ENCODE measurements at regions not wholly inside any gene's neighbourhood (a gene's known extent, or its start where the extent isn't known, plus 50 kb on each side); places are given as distances from the start of the nearest gene placed in this dataset.

- TF ChIP-seq PTBP1 (IDR thresholded peaks at IDR 0.05; ENCODE audit: low read depth, low read length) = no peak
- Histone ChIP-seq H3K27ac (ENCODE audit: extremely low read depth, low read depth, low read length) (no peak overlapping the region), H3K27me3 (ENCODE audit: control insufficient read depth in 2 of 2, insufficient read depth in 2 of 2, low read length in 2 of 2) (peaks cover 0 to 14% of the 10 kb centered on the region in 2 experiments; a peak in 3 of 5 replicates), H3K9ac (ENCODE audit: insufficient read depth in 1 of 2, low read depth in 2 of 2, low read length in 2 of 2) (no peak overlapping the region), H3K4me2 (ENCODE audit: insufficient read depth, low read length) (no peak overlapping the region), H2AFZ (ENCODE audit: low read depth, low read length) (no peak overlapping the region), H3K9me3 (replicated peaks; ENCODE audit: control insufficient read depth, insufficient read depth, low read depth, low read length) (no peaks in the 10 kb centered on the region), H4K20me1 (replicated peaks; ENCODE audit: control insufficient read depth, insufficient read depth, low read length) (no peaks in the 10 kb centered on the region; the same call in 1 of the 2 replicates), H3K9me1 (ENCODE audit: control insufficient read depth, insufficient read depth, low read length) (no peaks in the 10 kb centered on the region), H3K4me3 (no peak overlapping the region), H3K4me1 (replicated peaks in 1 of 2; ENCODE audit: control insufficient read depth in 2 of 2, insufficient read depth in 2 of 2, low read length in 2 of 2) (no peaks in the 10 kb centered on the region), H3K79me2 (ENCODE audit: control insufficient read depth, insufficient read depth, low read length) (no peaks in the 10 kb centered on the region), H3K36me3 (ENCODE audit: control insufficient read depth, insufficient read depth, low read length) (no peaks in the 10 kb centered on the region)
- ChIA-PET POLR2A (interaction anchor here (0.7 to 1.4 kb wide), 2 partner anchors 10 to 12 kb away, joined by 4 to 5 read pairs; no protein-coding TSS in a partner anchor), CTCF (ENCODE audit: low intra/inter-chr PET ratio) (no interaction called here)
- intact Hi-C loops (cut with micrococcal nuclease) = no loop called here
- FAIRE-seq (no peak), DNase-seq (ENCODE audit: extremely low read depth in 1 of 4, low spot score in 3 of 4) (no peak), ATAC-seq (no peak)
- WGBS (ENCODE audit: insufficient coverage, low coverage, missing lambda C conversion rate) = 1% methylated on average over 10 of the region's 11 CpGs
- in situ Hi-C loops (cut with MboI) = no loop called here
- BruUV-seq (replicated peaks) = no TSS peak
These were observed 178.0 kb upstream of the BMPER start for GRCh38 chr7:33727315-33727714.

DNA sequence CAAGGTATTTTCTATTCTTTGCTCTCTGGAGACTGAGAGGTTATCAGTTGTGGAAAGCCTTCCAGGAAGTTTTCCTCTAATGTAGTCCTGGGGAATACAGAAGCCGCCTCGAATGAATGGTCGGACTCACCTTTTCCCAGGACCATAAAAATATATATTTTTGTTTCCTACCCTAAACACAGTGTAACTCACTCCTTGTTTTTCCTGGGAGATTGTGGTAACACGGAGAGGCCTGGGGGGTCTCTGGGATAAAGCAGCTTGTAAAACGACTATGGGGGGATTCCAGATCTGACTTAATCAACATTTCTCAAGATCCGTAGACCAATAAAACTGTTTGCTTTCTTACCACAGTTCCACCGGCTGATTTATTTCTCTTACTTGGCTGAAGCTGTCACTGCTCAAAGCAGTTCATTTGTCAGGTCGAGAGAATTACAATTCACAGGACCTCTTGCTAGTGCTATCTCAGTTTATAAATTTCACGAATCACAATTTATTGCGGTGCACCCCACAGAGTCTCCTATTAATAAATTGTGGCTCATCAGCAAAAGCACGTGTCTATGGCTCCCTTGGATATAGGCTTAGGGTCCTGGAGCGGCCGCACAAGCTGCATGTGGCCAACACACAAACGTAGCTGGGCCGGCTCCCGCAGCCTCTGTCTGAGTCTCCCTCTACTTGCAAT, 176.3 kb upstream of the BMPER start:
- H3K27me3 ChIP-seq (ENCODE audit: control insufficient read depth in 2 of 2, insufficient read depth in 2 of 2, low read length in 2 of 2) = peaks cover 0 to 14% of the 10 kb centered on the region in 2 experiments; a peak in 3 of 5 replicates
- DNase-seq (ENCODE audit: extremely low read depth in 1 of 4, low spot score in 3 of 4) = no peak
- no peak for FAIRE-seq
- H3K36me3 ChIP-seq (ENCODE audit: control insufficient read depth, insufficient read depth, low read length) = no peaks in the 10 kb centered on the region
- no TSS peak for BruUV-seq (replicated peaks)
- H3K4me3 ChIP-seq = no peak overlapping the region
- POLR2A ChIA-PET = no interaction called here
- under 1% methylated on average over 16 of the region's 16 CpGs for WGBS (ENCODE audit: insufficient coverage, low coverage, missing lambda C conversion rate)
- H3K9me1 ChIP-seq (ENCODE audit: control insufficient read depth, insufficient read depth, low read length) = no peaks in the 10 kb centered on the region
- no peak overlapping the region for H3K27ac ChIP-seq (ENCODE audit: extremely low read depth, low read depth, low read length)
- no peak overlapping the region for H2AFZ ChIP-seq (ENCODE audit: low read depth, low read length)
- in situ Hi-C loops (cut with MboI) = no loop called here
- no peak overlapping the region for H3K4me2 ChIP-seq (ENCODE audit: insufficient read depth, low read length)
- no peak for ATAC-seq
- no peaks in the 10 kb centered on the region for H3K9me3 ChIP-seq (replicated peaks; ENCODE audit: control insufficient read depth, insufficient read depth, low read depth, low read length)
- H3K79me2 ChIP-seq (ENCODE audit: control insufficient read depth, insufficient read depth, low read length) = no peaks in the 10 kb centered on the region
- CTCF ChIA-PET (ENCODE audit: low intra/inter-chr PET ratio) = interaction anchor here (0.6 kb wide), 1 partner anchor 13 kb away, joined by 4 read pairs; no protein-coding TSS in a partner anchor
- no peak overlapping the region for H3K9ac ChIP-seq (ENCODE audit: insufficient read depth in 1 of 2, low read depth in 2 of 2, low read length in 2 of 2)
- intact Hi-C loops (cut with micrococcal nuclease) = no loop called here
- no peaks in the 10 kb centered on the region for H3K4me1 ChIP-seq (replicated peaks in 1 of 2; ENCODE audit: control insufficient read depth in 2 of 2, insufficient read depth in 2 of 2, low read length in 2 of 2)
- no peaks in the 10 kb centered on the region; the same call in 1 of the 2 replicates for H4K20me1 ChIP-seq (replicated peaks; ENCODE audit: control insufficient read depth, insufficient read depth, low read length)
- no peak for TF ChIP-seq ZNF395 (CRISPR knock-in tag; IDR thresholded peaks at IDR 0.05)
- TF ChIP-seq ZNF347 (CRISPR knock-in tag; IDR thresholded peaks at IDR 0.05; ENCODE audit: low read depth) = no peak
- TF ChIP-seq, protein P1, sequence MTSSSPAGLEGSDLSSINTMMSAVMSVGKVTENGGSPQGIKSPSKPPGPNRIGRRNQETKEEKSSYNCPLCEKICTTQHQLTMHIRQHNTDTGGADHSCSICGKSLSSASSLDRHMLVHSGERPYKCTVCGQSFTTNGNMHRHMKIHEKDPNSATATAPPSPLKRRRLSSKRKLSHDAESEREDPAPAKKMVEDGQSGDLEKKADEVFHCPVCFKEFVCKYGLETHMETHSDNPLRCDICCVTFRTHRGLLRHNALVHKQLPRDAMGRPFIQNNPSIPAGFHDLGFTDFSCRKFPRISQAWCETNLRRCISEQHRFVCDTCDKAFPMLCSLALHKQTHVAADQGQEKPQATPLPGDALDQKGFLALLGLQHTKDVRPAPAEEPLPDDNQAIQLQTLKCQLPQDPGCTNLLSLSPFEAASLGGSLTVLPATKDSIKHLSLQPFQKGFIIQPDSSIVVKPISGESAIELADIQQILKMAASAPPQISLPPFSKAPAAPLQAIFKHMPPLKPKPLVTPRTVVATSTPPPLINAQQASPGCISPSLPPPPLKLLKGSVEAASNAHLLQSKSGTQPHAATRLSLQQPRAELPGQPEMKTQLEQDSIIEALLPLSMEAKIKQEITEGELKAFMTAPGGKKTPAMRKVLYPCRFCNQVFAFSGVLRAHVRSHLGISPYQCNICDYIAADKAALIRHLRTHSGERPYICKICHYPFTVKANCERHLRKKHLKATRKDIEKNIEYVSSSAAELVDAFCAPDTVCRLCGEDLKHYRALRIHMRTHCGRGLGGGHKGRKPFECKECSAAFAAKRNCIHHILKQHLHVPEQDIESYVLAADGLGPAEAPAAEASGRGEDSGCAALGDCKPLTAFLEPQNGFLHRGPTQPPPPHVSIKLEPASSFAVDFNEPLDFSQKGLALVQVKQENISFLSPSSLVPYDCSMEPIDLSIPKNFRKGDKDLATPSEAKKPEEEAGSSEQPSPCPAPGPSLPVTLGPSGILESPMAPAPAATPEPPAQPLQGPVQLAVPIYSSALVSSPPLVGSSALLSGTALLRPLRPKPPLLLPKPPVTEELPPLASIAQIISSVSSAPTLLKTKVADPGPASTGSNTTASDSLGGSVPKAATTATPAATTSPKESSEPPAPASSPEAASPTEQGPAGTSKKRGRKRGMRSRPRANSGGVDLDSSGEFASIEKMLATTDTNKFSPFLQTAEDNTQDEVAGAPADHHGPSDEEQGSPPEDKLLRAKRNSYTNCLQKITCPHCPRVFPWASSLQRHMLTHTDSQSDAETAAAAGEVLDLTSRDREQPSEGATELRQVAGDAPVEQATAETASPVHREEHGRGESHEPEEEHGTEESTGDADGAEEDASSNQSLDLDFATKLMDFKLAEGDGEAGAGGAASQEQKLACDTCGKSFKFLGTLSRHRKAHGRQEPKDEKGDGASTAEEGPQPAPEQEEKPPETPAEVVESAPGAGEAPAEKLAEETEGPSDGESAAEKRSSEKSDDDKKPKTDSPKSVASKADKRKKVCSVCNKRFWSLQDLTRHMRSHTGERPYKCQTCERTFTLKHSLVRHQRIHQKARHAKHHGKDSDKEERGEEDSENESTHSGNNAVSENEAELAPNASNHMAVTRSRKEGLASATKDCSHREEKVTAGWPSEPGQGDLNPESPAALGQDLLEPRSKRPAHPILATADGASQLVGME (CRISPR knock-in tag; IDR thresholded peaks at IDR 0.05) = no peak
